Mucosa of descending colon (tissue), 3 donors: ENCODE measurements at regions not wholly inside any gene's neighbourhood (a gene's known extent, or its start where the extent isn't known, plus 50 kb on each side); places are given as distances from the start of the nearest gene placed in this dataset.

Experiments used
- ATAC-seq: fragments of 200-7000 bp; cut with Tn5 transposase; one replicate; pipeline ENCODE4 v1.9.1; 2020; ENCODE audit warnings: mild to moderate bottlenecking, moderate library complexity
- DNase-seq, 3 donors: peaks; one replicate each; pipeline ENCODE4 v3.0.0-alpha.2; 2020
- H3K36me3 ChIP-seq: fragments of 200-600 bp; one replicate; pipeline ENCODE4 v1.8.0; 2021; ENCODE audit warnings: low read depth, mild to moderate bottlenecking
- H3K4me1 ChIP-seq: fragments of 200-600 bp; one replicate; pipeline ENCODE4 v1.8.0; 2021; ENCODE audit warnings: low read depth, mild to moderate bottlenecking
- H3K4me3 ChIP-seq: fragments of 200-600 bp; one replicate; pipeline ENCODE4 v1.8.0; 2021; ENCODE audit warnings: mild to moderate bottlenecking
- H3K9me3 ChIP-seq: fragments of 200-600 bp; one replicate; pipeline ENCODE4 v1.8.0; 2021; ENCODE audit warnings: mild to moderate bottlenecking
- CTCF ChIP-seq: fragments of 200-600 bp; IDR thresholded peaks from one replicate; pipeline ENCODE4 v1.8.0; 2022; ENCODE audit warnings: antibody characterized with exemption, mild to moderate bottlenecking
- intact Hi-C, 2 donors: fragments of 100-400 bp; cut with DNase I in 1 of 2; cut with micrococcal nuclease in 1 of 2; formaldehyde crosslinking; loops; one replicate each; pipeline versions ENCODE4 v1.11.0 to v1.11.1; 2022; cut with DNase I, micrococcal nuclease
- donor health status: DM: no; HTN: no; CAD: no; lungs with moderate emphysema.
- donor health status: DM: no; HTN: no; CAD: no.
- donor health status: DM: no; HTN: yes; CAD: no.

- intact Hi-C loops = no loop called here
- no peaks in the 10 kb centered on the region for H3K4me1 ChIP-seq
- no peak for TF ChIP-seq CTCF
- no peak overlapping the region for H3K4me3 ChIP-seq
- H3K36me3 ChIP-seq = no peaks in the 10 kb centered on the region
- H3K9me3 ChIP-seq = no peaks in the 10 kb centered on the region
- ATAC-seq (no peak), DNase-seq (no peak)
These were observed 321.3 kb upstream of the SPTLC3 start for GRCh38 chr20:12687476-12687875.

DNA sequence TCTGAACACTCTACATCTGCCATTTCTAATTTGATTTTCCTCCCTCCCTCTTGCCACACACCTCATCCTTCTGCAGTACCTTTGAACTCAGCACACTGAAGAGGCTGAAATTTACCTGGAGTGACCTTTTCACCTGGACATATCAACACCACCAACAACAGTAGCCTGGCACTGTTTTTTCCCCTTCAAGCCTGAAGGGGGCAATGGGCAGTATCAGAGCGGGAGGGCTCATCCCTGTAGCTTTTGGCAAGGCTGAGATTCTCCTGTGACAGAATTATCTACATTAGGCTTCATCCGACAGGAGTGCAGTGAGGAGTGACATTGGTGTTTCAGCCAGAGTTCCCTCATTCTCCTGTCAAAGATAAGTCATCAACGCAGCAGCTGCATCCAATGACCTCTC is 312.8 kb upstream of the SPTLC3 start:
- no peak overlapping the region for H3K4me3 ChIP-seq
- TF ChIP-seq CTCF = no peak
- no peaks in the 10 kb centered on the region for H3K36me3 ChIP-seq
- ATAC-seq (no peak), DNase-seq (no peak)
- no peaks in the 10 kb centered on the region for H3K4me1 ChIP-seq
- H3K9me3 ChIP-seq = no peaks in the 10 kb centered on the region
- intact Hi-C loops = no loop called here

GRCh38 chr20:12698817-12699216 is 310.0 kb upstream of the SPTLC3 start:
- intact Hi-C loops = no loop called here
- ATAC-seq (no peak), DNase-seq (no peak)
- TF ChIP-seq CTCF = no peak
- Histone ChIP-seq H3K9me3 (no peaks in the 10 kb centered on the region), H3K4me1 (no peaks in the 10 kb centered on the region), H3K4me3 (no peak overlapping the region), H3K36me3 (no peaks in the 10 kb centered on the region)

DNA sequence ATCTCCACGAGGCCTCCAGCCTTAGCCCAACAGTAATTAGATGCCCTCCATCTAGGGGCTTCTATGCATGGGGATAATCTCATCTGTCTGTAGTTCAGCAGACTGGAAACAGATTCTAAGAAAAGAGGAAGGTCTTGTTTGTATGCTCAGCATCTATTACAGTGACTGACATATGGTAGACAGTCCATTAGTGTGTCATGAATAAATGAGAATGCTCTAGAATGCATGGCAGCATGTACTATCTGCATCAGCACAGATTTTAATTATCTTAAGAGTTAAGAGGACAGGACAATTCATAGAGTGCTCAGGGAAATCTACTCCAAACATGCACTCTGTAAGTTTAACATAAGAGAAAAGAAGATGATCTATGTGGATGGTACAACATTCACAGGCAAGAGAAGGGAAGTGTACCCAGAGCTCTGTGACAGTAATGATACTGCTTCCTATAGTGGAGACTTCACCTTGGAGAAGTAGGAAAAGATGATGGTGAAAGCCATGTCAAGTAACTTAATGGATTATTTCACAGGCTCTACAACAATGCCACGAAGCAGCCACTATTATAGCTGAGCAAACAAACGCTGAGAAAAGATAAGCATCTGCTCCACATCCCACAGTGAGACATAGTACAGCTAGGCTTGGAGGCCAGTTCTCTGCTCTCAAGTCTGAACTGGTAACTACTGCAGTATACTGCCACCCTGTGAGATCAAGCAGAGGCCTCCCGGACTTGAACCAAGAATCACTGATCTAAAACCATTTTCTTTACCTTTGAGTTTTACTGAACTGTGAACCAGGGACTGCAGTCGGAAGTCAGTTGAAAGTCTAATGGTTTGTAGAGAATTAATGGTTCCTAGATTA is 309.2 kb upstream of the SPTLC3 start:
- Histone ChIP-seq H3K4me1 (no peaks in the 10 kb centered on the region), H3K9me3 (no peaks in the 10 kb centered on the region), H3K36me3 (no peaks in the 10 kb centered on the region), H3K4me3 (no peak overlapping the region)
- no peak for TF ChIP-seq CTCF
- peak; percentile 25 for ATAC-seq
- intact Hi-C loops = no loop called here
- no peak for DNase-seq

DNA sequence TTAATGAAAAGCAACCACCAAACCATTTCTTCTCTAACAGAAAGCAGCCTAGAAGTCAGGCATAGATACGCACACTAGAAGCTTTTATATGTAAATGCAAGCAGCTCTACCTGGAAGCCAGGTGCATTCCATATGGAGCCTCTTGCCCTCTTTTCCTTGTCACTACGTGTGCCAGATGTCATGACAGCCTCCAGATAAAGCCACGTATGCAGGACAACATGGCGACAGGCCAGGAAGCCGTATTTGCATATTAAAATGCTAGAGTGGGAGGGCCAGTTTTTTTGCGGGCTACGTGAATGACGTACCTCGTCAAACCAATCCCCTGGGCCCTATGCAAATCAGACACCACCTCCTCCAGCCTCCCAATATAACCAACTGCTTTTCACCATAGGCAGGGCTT is 308.1 kb upstream of the SPTLC3 start:
- DNase-seq = no peak

More for the DNA sequence above, 308.1 kb upstream of the SPTLC3 start:
- H3K36me3 ChIP-seq = no peaks in the 10 kb centered on the region
- H3K4me3 ChIP-seq = no peak overlapping the region
- no peak for ATAC-seq
- no peak for TF ChIP-seq CTCF
- H3K9me3 ChIP-seq = no peaks in the 10 kb centered on the region
- no peaks in the 10 kb centered on the region for H3K4me1 ChIP-seq
- intact Hi-C loops = no loop called here
